LNCaP clone FGC (cell line): ENCODE measurements at regions not wholly inside any gene's neighbourhood (a gene's known extent, or its start where the extent isn't known, plus 50 kb on each side); places are given as distances from the start of the nearest gene placed in this dataset.
"Not testable (repeated sequence)": the region's sequence is repeated elsewhere in the genome, so short reads cannot be mapped to it uniquely, and the experiment has no call there.

ENCODE experiments used
- DNase-seq: peaks from one replicate; pipeline ENCODE4 v3.0.0-alpha.2; 2011; ENCODE audit warnings: low read depth
- H3K4me3 ChIP-seq: 2 replicates; pipeline ENCODE4 v1.5.1; 2011; ENCODE audit warnings: mild to moderate bottlenecking, low read depth, low read length, control low read depth
- TF ChIP-seq, protein P1 (sequence below): IDR thresholded peaks from 2 replicates; pipeline ENCODE4 v1.5.1; 2012; ENCODE audit warnings: mild to moderate bottlenecking; ENCODE audit not compliant: control insufficient read depth, insufficient read depth; ENCODE audit errors: extremely low read depth

- TF ChIP-seq, protein P1, sequence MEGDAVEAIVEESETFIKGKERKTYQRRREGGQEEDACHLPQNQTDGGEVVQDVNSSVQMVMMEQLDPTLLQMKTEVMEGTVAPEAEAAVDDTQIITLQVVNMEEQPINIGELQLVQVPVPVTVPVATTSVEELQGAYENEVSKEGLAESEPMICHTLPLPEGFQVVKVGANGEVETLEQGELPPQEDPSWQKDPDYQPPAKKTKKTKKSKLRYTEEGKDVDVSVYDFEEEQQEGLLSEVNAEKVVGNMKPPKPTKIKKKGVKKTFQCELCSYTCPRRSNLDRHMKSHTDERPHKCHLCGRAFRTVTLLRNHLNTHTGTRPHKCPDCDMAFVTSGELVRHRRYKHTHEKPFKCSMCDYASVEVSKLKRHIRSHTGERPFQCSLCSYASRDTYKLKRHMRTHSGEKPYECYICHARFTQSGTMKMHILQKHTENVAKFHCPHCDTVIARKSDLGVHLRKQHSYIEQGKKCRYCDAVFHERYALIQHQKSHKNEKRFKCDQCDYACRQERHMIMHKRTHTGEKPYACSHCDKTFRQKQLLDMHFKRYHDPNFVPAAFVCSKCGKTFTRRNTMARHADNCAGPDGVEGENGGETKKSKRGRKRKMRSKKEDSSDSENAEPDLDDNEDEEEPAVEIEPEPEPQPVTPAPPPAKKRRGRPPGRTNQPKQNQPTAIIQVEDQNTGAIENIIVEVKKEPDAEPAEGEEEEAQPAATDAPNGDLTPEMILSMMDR: no peak
- no peak overlapping the region for H3K4me3 ChIP-seq
- DNase-seq: no peak
Measured at GRCh38 chr2:870426-870825, 80.2 kb upstream of the SNTG2 start.

- no peak for DNase-seq
- H3K4me3 ChIP-seq: no peak overlapping the region
- TF ChIP-seq, protein P1: no peak
Measured at GRCh38 chr2:869894-870293, 80.8 kb upstream of the SNTG2 start.

DNA sequence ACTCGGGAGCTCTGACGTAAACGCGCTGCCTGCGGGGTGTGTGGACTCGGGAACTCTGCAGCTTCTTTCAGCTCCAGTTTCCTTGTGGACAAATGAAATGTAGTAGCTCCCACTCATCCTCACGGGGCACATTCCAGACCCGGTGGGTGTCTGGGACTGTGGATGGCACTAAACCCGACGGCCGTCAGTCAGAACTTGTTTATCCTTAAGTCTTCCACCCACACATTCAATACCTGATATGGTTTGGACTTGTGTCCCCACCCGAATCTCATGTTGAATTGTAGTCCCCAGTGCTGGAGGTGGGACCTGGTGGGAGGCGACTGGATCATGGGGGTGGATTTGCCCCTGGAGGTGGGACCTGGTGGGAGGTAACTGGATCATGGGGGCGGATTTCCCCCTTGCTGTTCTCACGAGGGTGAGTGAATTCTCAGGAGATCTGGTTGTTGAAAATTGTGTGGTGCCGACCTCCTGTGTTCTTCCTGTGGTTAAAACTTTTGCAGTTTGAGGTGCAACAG is 81.2 kb upstream of the SNTG2 start:
- no peak overlapping the region for H3K4me3 ChIP-seq
- DNase-seq: no peak
- TF ChIP-seq, protein P1: no peak

- not testable (repeated sequence) for H3K4me3 ChIP-seq, DNase-seq
Measured at GRCh38 chr2:868857-869256, 81.8 kb upstream of the SNTG2 start.

DNA sequence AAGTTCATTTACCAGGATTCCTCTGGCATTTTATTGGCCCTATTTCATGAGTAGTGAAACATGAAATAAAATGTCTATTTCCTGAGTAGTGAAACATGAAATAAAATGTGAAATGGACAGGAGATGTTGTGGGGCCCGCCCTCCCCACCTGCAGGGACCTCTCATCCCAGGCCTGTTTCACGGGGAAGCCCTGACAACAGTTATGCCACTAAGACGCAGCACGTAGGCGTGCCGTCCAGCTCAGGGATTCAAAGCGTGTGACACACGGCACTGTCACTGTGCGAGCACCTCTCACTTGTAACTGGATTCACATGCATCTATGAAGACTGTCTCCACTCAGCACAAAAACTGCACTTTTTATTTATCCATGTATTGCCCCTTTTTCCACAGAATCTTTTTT is 83.4 kb upstream of the SNTG2 start:
- H3K4me3 ChIP-seq: no peak overlapping the region
- TF ChIP-seq, protein P1: no peak
- DNase-seq: no peak

- TF ChIP-seq, protein P1: no peak
- no peak for DNase-seq
Measured at GRCh38 chr2:866887-867286, 83.8 kb upstream of the SNTG2 start.

GRCh38 chr2:866009-866680 is 84.5 kb upstream of the SNTG2 start:
- no peak overlapping the region for H3K4me3 ChIP-seq
- TF ChIP-seq, protein P1: no peak
- no peak for DNase-seq

More at GRCh38 chr2:866887-867286, 83.8 kb upstream of the SNTG2 start:
- H3K4me3 ChIP-seq: no peak overlapping the region
